KG1 (cell line): ENCODE measurements at regions not wholly inside any gene's neighbourhood (a gene's known extent, or its start where the extent isn't known, plus 50 kb on each side); places are given as distances from the start of the nearest gene placed in this dataset.

Experiments
- DNase-seq: peaks from one replicate; lab custom pipeline; 2025; lab: John Stamatoyannopoulos, UW

DNA sequence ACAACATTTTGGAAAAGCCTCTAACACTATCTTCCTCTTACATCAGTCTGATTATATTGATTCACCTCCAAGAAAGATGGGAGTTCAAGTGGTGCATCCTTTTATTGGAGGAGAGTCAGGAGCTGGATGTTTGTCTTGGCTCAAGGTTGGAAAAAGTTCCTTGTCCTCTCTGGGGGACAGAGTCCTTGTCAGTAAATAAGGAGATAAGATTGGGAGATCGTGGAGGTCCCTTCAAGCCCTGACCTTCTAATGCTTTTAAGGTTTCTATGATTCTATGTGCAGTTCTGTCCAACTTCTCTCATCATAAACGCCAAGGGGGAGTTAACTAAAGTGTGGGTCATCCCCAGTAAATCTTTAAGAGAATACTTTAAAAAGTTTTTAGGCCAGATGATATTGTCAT, 60.9 kb upstream of the CCBE1 start:
- DNase-seq, result no peak

DNA sequence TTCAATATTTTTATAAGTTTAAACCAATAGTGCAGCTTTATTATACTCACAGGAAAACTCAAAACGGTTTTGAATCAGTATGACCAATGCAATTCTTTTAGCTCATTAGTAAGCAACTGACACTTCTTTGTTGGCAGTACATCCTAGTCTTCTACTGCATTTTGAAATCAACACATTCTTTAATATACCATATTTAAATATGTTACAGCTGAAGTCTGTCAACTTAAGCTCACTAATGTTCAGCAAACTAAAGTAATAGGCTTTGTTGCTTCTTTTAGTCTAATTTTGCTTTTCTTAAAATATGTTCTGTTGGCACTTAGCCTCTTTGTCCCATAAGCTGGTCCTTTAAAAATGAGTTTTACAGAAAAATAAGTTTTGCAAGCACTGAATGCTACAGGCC, 55.4 kb upstream of the CCBE1 start:
- DNase-seq, result no peak

DNA sequence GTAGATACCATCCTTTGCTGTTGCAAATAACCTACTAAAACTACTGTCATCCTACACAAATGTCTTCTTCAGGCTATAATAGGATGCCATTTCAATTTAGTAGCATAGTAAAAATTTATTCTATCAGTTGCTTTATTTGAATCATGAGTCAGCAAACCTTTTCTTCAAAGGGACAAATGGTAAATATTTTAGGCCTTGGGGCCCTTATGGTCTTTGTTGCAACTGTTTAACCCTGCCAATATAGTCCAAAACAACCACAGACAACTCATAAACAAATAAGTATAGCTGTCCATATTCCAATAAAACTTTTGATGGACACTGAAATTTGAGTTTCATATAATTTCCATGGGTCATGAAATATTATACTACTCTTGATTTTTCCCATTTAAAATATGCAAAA, 54.0 kb upstream of the CCBE1 start:
- no peak for DNase-seq

DNA sequence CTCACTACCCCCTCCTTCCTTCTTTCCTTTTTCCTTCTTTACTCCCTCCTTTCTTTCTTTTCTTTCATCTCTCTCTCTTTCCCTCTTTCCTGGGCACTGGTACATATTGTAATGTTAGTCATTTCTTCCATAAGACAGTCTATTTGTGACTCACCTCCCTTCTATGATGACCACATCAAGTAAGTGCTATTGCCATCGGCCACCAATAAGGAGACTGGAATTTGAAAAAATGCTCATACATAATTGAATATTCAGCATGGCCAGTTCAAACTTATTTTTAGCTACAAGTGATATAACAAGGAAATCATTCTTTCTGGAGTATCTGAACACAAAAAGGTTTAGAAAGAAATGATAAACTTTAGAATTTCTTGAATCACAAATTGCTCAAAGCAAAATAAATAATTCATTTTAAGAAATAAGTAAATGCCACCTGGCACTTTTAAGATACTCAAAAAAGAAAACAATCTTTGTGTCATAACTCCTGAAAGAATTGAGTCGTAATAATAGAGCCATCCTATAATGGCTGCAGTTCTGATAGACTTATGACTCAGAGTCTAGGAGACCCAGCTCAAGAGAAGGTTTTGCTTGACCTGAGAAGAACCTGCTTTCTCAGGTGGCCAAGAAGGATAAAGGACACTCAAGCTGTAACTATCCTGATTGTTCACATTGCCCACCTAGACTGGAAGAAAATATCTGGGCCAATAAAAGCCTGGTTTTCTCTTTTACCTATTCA, 51.6 kb upstream of the CCBE1 start:
- DNase-seq, result no peak
